A549 (cell line): ENCODE measurements at regions not wholly inside any gene's neighbourhood (a gene's known extent, or its start where the extent isn't known, plus 50 kb on each side); places are given as distances from the start of the nearest gene placed in this dataset.

ENCODE experiments used
- BCL3 ChIP-seq: fragments of >200 bp; sonication (Bioruptor Twin); formaldehyde crosslinking; IDR thresholded peaks from 3 replicates; pipeline ENCODE4 v1.6.1; 2016
- CTCF ChIP-seq: fragments of >200 bp; sonication (Bioruptor Twin); formaldehyde crosslinking; IDR thresholded peaks from 3 replicates; pipeline ENCODE4 v1.5.1; 2016
- HOXB5 ChIP-seq: fragments of 250-450 bp; sonication (Bioruptor Pico); IDR thresholded peaks from 2 replicates; pipeline ENCODE4 v1.5.0; 2020; ENCODE audit warnings: mild to moderate bottlenecking, moderate library complexity
- JUNB ChIP-seq: fragments of >200 bp; sonication (Bioruptor Twin); formaldehyde crosslinking; IDR thresholded peaks from 2 replicates; pipeline ENCODE4 v1.6.1; 2016
- MAFK ChIP-seq: fragments of 450-650 bp; IDR thresholded peaks from 2 replicates; pipeline ENCODE4 v1.6.1; 2014; ENCODE audit not compliant: partially characterized antibody
- MAX ChIP-seq: IDR thresholded peaks from 2 replicates; pipeline ENCODE4 v1.6.1; 2012
- POLR2A ChIP-seq: IDR thresholded peaks from 2 replicates; pipeline ENCODE4 v1.6.1; 2012; ENCODE audit warnings: mild to moderate bottlenecking, low read length
- RAD21 ChIP-seq, 2 experiments: fragments of >200 bp in 1 of 2; sonication (Bioruptor Twin) in 1 of 2; formaldehyde crosslinking in 1 of 2; IDR thresholded peaks in 1 of 2; conservative IDR thresholded peaks in 1 of 2; 2 replicates in 1 of 2; 3 replicates in 1 of 2; pipeline ENCODE4 v1.6.1; 2012 to 2018; ENCODE audit warnings: inconsistent platforms in 1 of 2
- RFX5 ChIP-seq: fragments of 450-650 bp; IDR thresholded peaks from 2 replicates; pipeline ENCODE4 v1.7.1; 2014; ENCODE audit warnings: antibody characterized with exemption, mild to moderate bottlenecking, moderate library complexity

GRCh38 chr3:192042116-192042515 is 581.2 kb downstream of the PYDC2 start:
- no peak for TF ChIP-seq CTCF
- no peak for TF ChIP-seq MAFK
- no peak for TF ChIP-seq HOXB5 (CRISPR knock-in tag)
- no peak for TF ChIP-seq BCL3
- no peak for TF ChIP-seq RFX5
- no peak for TF ChIP-seq POLR2A
- TF ChIP-seq RAD21 (conservative IDR thresholded peaks at IDR 0.05 in 1 of 2, IDR thresholded peaks at IDR 0.05 in 1 of 2): no peak
- no peak for TF ChIP-seq MAX
- no peak for TF ChIP-seq JUNB
